GM23248 (cell line): ENCODE measurements at regions not wholly inside any gene's neighbourhood (a gene's known extent, or its start where the extent isn't known, plus 50 kb on each side); places are given as distances from the start of the nearest gene placed in this dataset.

ENCODE experiments used
- EZH2 ChIP-seq: fragments of 200-600 bp; sonication (generic); IDR thresholded peaks from 2 replicates; pipeline ENCODE4 v1.6.1; 2018; ENCODE audit warnings: antibody characterized with exemption, mild to moderate bottlenecking; ENCODE audit not compliant: insufficient read depth, poor library complexity, severe bottlenecking
- EZH2phosphoT487 ChIP-seq: fragments of 200-600 bp; sonication (generic); IDR thresholded peaks from 2 replicates; pipeline ENCODE4 v1.6.1; 2018; ENCODE audit warnings: antibody characterized with exemption, moderate library complexity, mild to moderate bottlenecking, low read depth; ENCODE audit not compliant: insufficient read depth

- TF ChIP-seq EZH2phosphoT487 = no peak
- TF ChIP-seq EZH2 = no peak
Observed at GRCh38 chr6:23503173-23503572, 622.8 kb upstream of the NRSN1 start.
